Calu3 (cell line): ENCODE measurements at regions not wholly inside any gene's neighbourhood (a gene's known extent, or its start where the extent isn't known, plus 50 kb on each side); places are given as distances from the start of the nearest gene placed in this dataset.

ENCODE experiments used
- BruUV-seq: library from RNA; stranded (reverse); fragments of 400-500 nt; replicated peaks from 2 replicates; lab custom pipeline; 2021; lab: Mats Ljungman, UMichigan
- CTCF ChIA-PET: fragments of 300-600 bp; sonication (Branson Sonifier 250); formaldehyde crosslinking; loops from one replicate; lab custom pipeline; 2022; ENCODE audit warnings: antibody characterized with exemption; lab: Charles Lee
- DNase-seq: peaks from one replicate; pipeline ENCODE4 v3.0.0; 2022
- H3K27ac Mint-ChIP-seq: one replicate; pipeline ENCODE4 v1.8.0; 2022; ENCODE audit warnings: mixed read lengths; ENCODE audit not compliant: unreplicated experiment
- H3K27me3 Mint-ChIP-seq: one replicate; pipeline ENCODE4 v1.8.0; 2022; ENCODE audit warnings: mixed read lengths; ENCODE audit not compliant: unreplicated experiment
- H3K36me3 Mint-ChIP-seq: one replicate; pipeline ENCODE4 v1.8.0; 2022; ENCODE audit warnings: mild to moderate bottlenecking, moderate library complexity, mixed read lengths; ENCODE audit not compliant: insufficient read depth, unreplicated experiment
- H3K4me1 Mint-ChIP-seq: one replicate; pipeline ENCODE4 v1.8.0; 2022; ENCODE audit warnings: mild to moderate bottlenecking, low read depth, mixed read lengths; ENCODE audit not compliant: unreplicated experiment
- H3K4me3 Mint-ChIP-seq: one replicate; pipeline ENCODE4 v1.8.0; 2022; ENCODE audit warnings: mild to moderate bottlenecking, low read depth, moderate library complexity, mixed read lengths; ENCODE audit not compliant: unreplicated experiment
- H3K9me3 Mint-ChIP-seq: one replicate; pipeline ENCODE4 v1.8.0; 2022; ENCODE audit warnings: low read depth, mixed read lengths; ENCODE audit not compliant: unreplicated experiment
- intact Hi-C: fragments of 100-400 bp; cut with micrococcal nuclease; formaldehyde crosslinking; loops from one replicate; pipeline ENCODE4 v1.10.0; 2022; ENCODE audit not compliant: unreplicated experiment
- TF ChIP-seq, protein P1 (sequence below): fragments of 200-600 bp; IDR thresholded peaks from one replicate; pipeline ENCODE4 v1.8.0; 2022; ENCODE audit warnings: antibody characterized with exemption; ENCODE audit not compliant: unreplicated experiment

DNA sequence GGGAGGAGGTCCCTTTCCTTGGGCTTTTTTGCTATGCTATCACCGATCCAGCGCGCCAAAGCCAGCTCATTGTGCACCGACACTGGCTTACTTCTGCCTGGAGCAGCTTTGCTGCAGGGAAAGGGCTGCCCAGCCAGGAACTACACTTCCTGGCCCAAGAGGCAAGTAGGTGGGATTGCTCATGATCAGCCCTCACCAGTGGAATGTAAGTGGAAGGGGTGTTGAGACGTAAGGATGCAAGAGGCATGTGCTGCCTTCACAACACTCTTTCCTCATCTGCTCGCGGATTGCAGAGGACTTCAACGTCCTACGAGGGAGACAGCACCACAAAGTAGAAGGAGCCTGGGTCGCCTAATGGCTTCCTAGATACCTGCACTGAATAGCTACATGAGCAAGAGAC, 104.3 kb upstream of the FOXF1 start:
- CTCF ChIA-PET = no interaction called here
- no peak overlapping the region for H3K27ac Mint-ChIP-seq
- no peaks in the 10 kb centered on the region for H3K9me3 Mint-ChIP-seq
- no peak for DNase-seq
- H3K27me3 Mint-ChIP-seq = peaks cover 98% of the 10 kb centered on the region
- TF ChIP-seq, protein P1, sequence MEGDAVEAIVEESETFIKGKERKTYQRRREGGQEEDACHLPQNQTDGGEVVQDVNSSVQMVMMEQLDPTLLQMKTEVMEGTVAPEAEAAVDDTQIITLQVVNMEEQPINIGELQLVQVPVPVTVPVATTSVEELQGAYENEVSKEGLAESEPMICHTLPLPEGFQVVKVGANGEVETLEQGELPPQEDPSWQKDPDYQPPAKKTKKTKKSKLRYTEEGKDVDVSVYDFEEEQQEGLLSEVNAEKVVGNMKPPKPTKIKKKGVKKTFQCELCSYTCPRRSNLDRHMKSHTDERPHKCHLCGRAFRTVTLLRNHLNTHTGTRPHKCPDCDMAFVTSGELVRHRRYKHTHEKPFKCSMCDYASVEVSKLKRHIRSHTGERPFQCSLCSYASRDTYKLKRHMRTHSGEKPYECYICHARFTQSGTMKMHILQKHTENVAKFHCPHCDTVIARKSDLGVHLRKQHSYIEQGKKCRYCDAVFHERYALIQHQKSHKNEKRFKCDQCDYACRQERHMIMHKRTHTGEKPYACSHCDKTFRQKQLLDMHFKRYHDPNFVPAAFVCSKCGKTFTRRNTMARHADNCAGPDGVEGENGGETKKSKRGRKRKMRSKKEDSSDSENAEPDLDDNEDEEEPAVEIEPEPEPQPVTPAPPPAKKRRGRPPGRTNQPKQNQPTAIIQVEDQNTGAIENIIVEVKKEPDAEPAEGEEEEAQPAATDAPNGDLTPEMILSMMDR = no peak
- intact Hi-C loops = no loop called here
- H3K4me1 Mint-ChIP-seq = no peaks in the 10 kb centered on the region
- BruUV-seq = no TSS peak
- no peak overlapping the region for H3K4me3 Mint-ChIP-seq
- H3K36me3 Mint-ChIP-seq = no peaks in the 10 kb centered on the region

DNA sequence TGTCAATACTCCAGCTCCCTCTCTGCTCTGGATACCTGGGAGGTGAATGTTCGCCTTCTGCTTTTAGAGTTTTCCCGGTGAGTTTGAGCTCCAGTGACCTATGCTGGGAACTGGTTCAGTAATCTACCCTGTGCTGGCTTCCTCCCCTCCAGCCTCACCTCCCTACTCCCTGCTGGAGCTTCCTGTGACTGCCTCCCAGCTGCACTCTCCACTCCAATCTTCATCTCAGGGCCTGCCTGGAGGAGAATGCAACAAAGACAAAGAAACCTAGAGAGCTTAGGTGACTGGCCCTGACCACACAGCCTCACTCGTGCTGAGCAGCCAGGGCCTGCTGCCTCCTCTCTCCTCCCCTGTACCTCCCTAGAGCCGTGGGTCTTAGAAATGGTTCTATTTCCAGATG, 101.6 kb upstream of the FOXF1 start:
- H3K27me3 Mint-ChIP-seq = peaks cover 98% of the 10 kb centered on the region
- TF ChIP-seq, protein P1 = no peak
- H3K4me1 Mint-ChIP-seq = no peaks in the 10 kb centered on the region
- no peak overlapping the region for H3K4me3 Mint-ChIP-seq
- intact Hi-C loops = no loop called here
- no peak for DNase-seq
- no TSS peak for BruUV-seq
- CTCF ChIA-PET = interaction anchor here (0.8 kb wide), 1 partner anchor 8 kb away, joined by 3 read pairs; no protein-coding TSS in a partner anchor
- peaks cover 3% of the 10 kb centered on the region for H3K9me3 Mint-ChIP-seq
- H3K36me3 Mint-ChIP-seq = no peaks in the 10 kb centered on the region
- no peak overlapping the region for H3K27ac Mint-ChIP-seq

DNA sequence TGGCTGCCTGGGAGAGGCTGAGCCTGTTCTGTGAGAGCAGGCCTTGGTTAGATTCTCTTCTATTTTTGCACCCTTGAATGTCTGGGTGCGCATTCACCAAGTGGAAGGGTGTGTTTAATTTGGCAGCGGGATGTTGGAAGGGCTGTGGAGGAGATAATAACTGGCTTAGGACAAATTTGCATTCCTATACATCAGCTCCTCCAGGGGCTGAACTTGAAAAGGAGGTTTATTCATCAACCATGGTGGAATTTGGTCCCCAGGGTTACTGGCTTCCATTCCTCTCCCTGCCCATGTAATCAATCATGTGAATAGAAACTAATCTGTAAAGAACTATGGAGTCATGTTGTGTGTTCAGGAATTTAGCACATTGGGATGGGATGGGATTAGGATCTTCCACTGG, 100.2 kb upstream of the FOXF1 start:
- Mint-ChIP-seq H3K4me1 (no peaks in the 10 kb centered on the region), H3K27ac (no peak overlapping the region)
- no TSS peak for BruUV-seq

DNA sequence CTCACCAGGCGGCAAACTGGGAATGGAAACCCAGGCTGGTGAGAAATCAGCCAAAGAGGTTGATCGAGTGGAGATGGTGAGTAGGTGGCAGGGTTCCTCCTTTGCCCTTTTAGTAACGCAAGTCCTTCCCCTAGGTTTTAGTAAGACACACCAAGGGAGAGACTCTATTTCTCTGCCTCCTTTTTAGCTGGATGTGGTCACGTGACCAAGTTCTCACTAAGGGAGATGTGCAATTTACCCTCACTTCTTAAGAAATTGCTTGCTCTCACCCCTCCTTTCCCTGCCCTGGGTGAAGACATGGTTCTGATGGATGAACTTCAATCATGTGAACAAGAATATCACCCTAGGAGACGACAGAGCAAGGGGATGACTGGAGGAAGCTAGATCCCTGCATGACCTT, 99.8 kb upstream of the FOXF1 start:
- CTCF ChIA-PET = no interaction called here
- intact Hi-C loops = no loop called here
- H3K27me3 Mint-ChIP-seq = peaks cover 91% of the 10 kb centered on the region
- no peak overlapping the region for H3K4me3 Mint-ChIP-seq
- TF ChIP-seq, protein P1 = no peak
- H3K36me3 Mint-ChIP-seq = no peaks in the 10 kb centered on the region
- H3K4me1 Mint-ChIP-seq = no peaks in the 10 kb centered on the region
- H3K9me3 Mint-ChIP-seq = peaks cover 3% of the 10 kb centered on the region
- no TSS peak for BruUV-seq
- no peak for DNase-seq
- H3K27ac Mint-ChIP-seq = no peak overlapping the region

More for the DNA sequence above, 100.2 kb upstream of the FOXF1 start:
- no peak for DNase-seq
- peaks cover 3% of the 10 kb centered on the region for H3K9me3 Mint-ChIP-seq
- intact Hi-C loops = no loop called here
- no peaks in the 10 kb centered on the region for H3K36me3 Mint-ChIP-seq
- TF ChIP-seq, protein P1 = no peak
- no peak overlapping the region for H3K4me3 Mint-ChIP-seq
- peaks cover 91% of the 10 kb centered on the region for H3K27me3 Mint-ChIP-seq
- CTCF ChIA-PET = no interaction called here
